Stimulated activated CD4-positive, alpha-beta T cell treated with anti-CD3 and anti-CD28 coated beads, Interleukin-12 subunit alpha, Interleukin-12 subunit beta, amount 100 ng/mL, for 48 hours (primary cell): ENCODE measurements at regions not wholly inside any gene's neighbourhood (a gene's known extent, or its start where the extent isn't known, plus 50 kb on each side); places are given as distances from the start of the nearest gene placed in this dataset.
"Not testable (repeated sequence)": the region's sequence is repeated elsewhere in the genome, so short reads cannot be mapped to it uniquely, and the experiment has no call there.

ENCODE experiments used
- DNase-seq, 3 donors: peaks; one replicate each; pipeline ENCODE4 v3.0.0-alpha.2; 2020; ENCODE audit warnings: low read depth in 2 of 3, low spot score in 1 of 3

- DNase-seq: no peak
Measured at GRCh38 chr11:80327956-80328614, 887.3 kb upstream of the TENM4 start.

- DNase-seq: no peak
Measured at GRCh38 chr11:80321786-80322185, 881.0 kb upstream of the TENM4 start.

- no peak for DNase-seq
Measured at GRCh38 chr11:80320765-80321164, 879.9 kb upstream of the TENM4 start.

GRCh38 chr11:80320226-80320625 is 879.4 kb upstream of the TENM4 start:
- DNase-seq: no peak

- DNase-seq: no peak
Measured at GRCh38 chr11:80317612-80318011, 876.8 kb upstream of the TENM4 start.

GRCh38 chr11:80315200-80315599 is 874.4 kb upstream of the TENM4 start:
- no peak for DNase-seq

- no peak for DNase-seq
Measured at GRCh38 chr11:80309301-80309700, 868.5 kb upstream of the TENM4 start.

- DNase-seq: no peak
Measured at GRCh38 chr11:80307676-80308075, 866.8 kb upstream of the TENM4 start.

- no peak for DNase-seq
Measured at GRCh38 chr11:80297858-80298632, 857.2 kb upstream of the TENM4 start.

GRCh38 chr11:80293293-80293692 is 852.5 kb upstream of the TENM4 start:
- DNase-seq: no peak

GRCh38 chr11:80284946-80285785 is 844.3 kb upstream of the TENM4 start:
- no peak for DNase-seq

- no peak for DNase-seq
Measured at GRCh38 chr11:80282643-80283042, 841.8 kb upstream of the TENM4 start.

GRCh38 chr11:80281194-80281593 is 840.4 kb upstream of the TENM4 start:
- no peak for DNase-seq

- no peak for DNase-seq
Measured at GRCh38 chr11:80280737-80281136, 839.9 kb upstream of the TENM4 start.

- DNase-seq: no peak
Measured at GRCh38 chr11:80261776-80262175, 820.9 kb upstream of the TENM4 start.

GRCh38 chr11:80257319-80258015 is 816.6 kb upstream of the TENM4 start:
- DNase-seq: not testable (repeated sequence)

GRCh38 chr11:80255021-80255420 is 814.2 kb upstream of the TENM4 start:
- DNase-seq: no peak

- no peak for DNase-seq
Measured at GRCh38 chr11:80241766-80242165, 800.9 kb upstream of the TENM4 start.

GRCh38 chr11:80240245-80240644 is 799.4 kb upstream of the TENM4 start:
- no peak for DNase-seq

GRCh38 chr11:80239217-80239616 is 798.4 kb upstream of the TENM4 start:
- no peak for DNase-seq

- DNase-seq: no peak
Measured at GRCh38 chr11:80227915-80228314, 787.1 kb upstream of the TENM4 start.
